DND-41 (cell line): ENCODE measurements at regions not wholly inside any gene's neighbourhood (a gene's known extent, or its start where the extent isn't known, plus 50 kb on each side); places are given as distances from the start of the nearest gene placed in this dataset.

Experiments
- ATAC-seq: fragments of 200-7000 bp; cut with Tn5 transposase; 3 replicates; pipeline ENCODE4 v1.9.1; 2021; ENCODE audit warnings: low read depth; ENCODE audit not compliant: insufficient read depth
- DNase-seq: peaks from one replicate; pipeline ENCODE4 v3.0.0-alpha.2; 2020
- H2AFZ ChIP-seq: 2 replicates; pipeline ENCODE4 v1.6.0; 2012; ENCODE audit warnings: low read depth, low read length
- H3K27ac ChIP-seq: 2 replicates; pipeline ENCODE4 v1.5.1; 2012; ENCODE audit warnings: low read length, inconsistent platforms
- H3K27me3 ChIP-seq: fragments of 200-600 bp; sonication (generic); 2 replicates; pipeline ENCODE4 v1.6.0; 2012; ENCODE audit warnings: low read length, mild to moderate bottlenecking, inconsistent platforms; ENCODE audit not compliant: insufficient read depth, poor library complexity
- H3K36me3 ChIP-seq: 2 replicates; pipeline ENCODE4 v1.5.1; 2012; ENCODE audit warnings: low read length, inconsistent platforms; ENCODE audit not compliant: insufficient read depth
- H3K4me1 ChIP-seq: 2 replicates; pipeline ENCODE4 v1.5.1; 2012; ENCODE audit warnings: mild to moderate bottlenecking, low read length; ENCODE audit not compliant: insufficient read depth
- H3K4me2 ChIP-seq: 2 replicates; pipeline ENCODE4 v1.6.0; 2012; ENCODE audit warnings: mild to moderate bottlenecking, moderate library complexity, low read length, inconsistent platforms; ENCODE audit not compliant: insufficient read depth
- H3K4me3 ChIP-seq, 2 experiments: fragments of 200-600 bp in 1 of 2; shearing (Covaris generic) in 1 of 2; 2 replicates each; pipeline ENCODE4 v1.5.1; 2012 to 2016; ENCODE audit warnings: inconsistent platforms in 2 of 2, low read length in 2 of 2, mild to moderate bottlenecking in 2 of 2, low read depth in 1 of 2, moderate library complexity in 1 of 2
- H3K79me2 ChIP-seq: 2 replicates; pipeline ENCODE4 v1.6.0; 2012; ENCODE audit warnings: low read length, inconsistent platforms; ENCODE audit not compliant: insufficient read depth
- H3K9ac ChIP-seq: 2 replicates; pipeline ENCODE4 v1.6.0; 2012; ENCODE audit warnings: low read depth, mild to moderate bottlenecking, inconsistent platforms, low read length, moderate library complexity
- H3K9me3 ChIP-seq: 2 replicates; pipeline ENCODE4 v1.5.1; 2012; ENCODE audit warnings: low read length, moderate library complexity, mild to moderate bottlenecking, inconsistent platforms; ENCODE audit not compliant: insufficient read depth, severe bottlenecking
- H4K20me1 ChIP-seq: 2 replicates; pipeline ENCODE4 v1.6.0; 2012; ENCODE audit warnings: low read length; ENCODE audit not compliant: insufficient read depth
- CTCF ChIP-seq: IDR thresholded peaks from 2 replicates; pipeline ENCODE4 v1.5.1; 2012; ENCODE audit warnings: borderline replicate concordance, low read length, moderate library complexity, mild to moderate bottlenecking; ENCODE audit not compliant: poor library complexity, severe bottlenecking; ENCODE audit errors: extremely low read depth
- EZH2 ChIP-seq: IDR thresholded peaks from 3 replicates; pipeline ENCODE4 v1.6.1; 2012; ENCODE audit warnings: borderline replicate concordance, low read depth, mild to moderate bottlenecking, moderate library complexity, low read length, inconsistent platforms; ENCODE audit not compliant: severe bottlenecking

GRCh38 chr7:3239291-3239691 is 61.8 kb upstream of the SDK1 start:
- ATAC-seq: no peak
- H3K4me1 ChIP-seq: no peaks in the 10 kb centered on the region
- no peak overlapping the region for H3K4me2 ChIP-seq
- no peaks in the 10 kb centered on the region for H3K9me3 ChIP-seq
- no peaks in the 10 kb centered on the region for H4K20me1 ChIP-seq
- no peak overlapping the region for H3K4me3 ChIP-seq
- TF ChIP-seq EZH2: no peak
- no peak for TF ChIP-seq CTCF
- H3K36me3 ChIP-seq: no peaks in the 10 kb centered on the region
- H3K79me2 ChIP-seq: no peaks in the 10 kb centered on the region
- DNase-seq: no peak
- no peaks in the 10 kb centered on the region for H3K27me3 ChIP-seq
- no peak overlapping the region for H3K9ac ChIP-seq
- H3K27ac ChIP-seq: no peak overlapping the region
- no peak overlapping the region for H2AFZ ChIP-seq

GRCh38 chr7:3240826-3241430 is 60.1 kb upstream of the SDK1 start:
- Histone ChIP-seq H3K4me3 (no peak overlapping the region), H3K79me2 (no peaks in the 10 kb centered on the region), H2AFZ (no peak overlapping the region), H3K27ac (no peak overlapping the region), H3K27me3 (no peaks in the 10 kb centered on the region), H3K36me3 (no peaks in the 10 kb centered on the region), H3K9ac (no peak overlapping the region), H3K4me1 (no peaks in the 10 kb centered on the region), H4K20me1 (no peaks in the 10 kb centered on the region), H3K9me3 (peaks cover 1% of the 10 kb centered on the region), H3K4me2 (no peak overlapping the region)
- TF ChIP-seq CTCF: no peak
- TF ChIP-seq EZH2: no peak
- ATAC-seq (no peak), DNase-seq (no peak)

GRCh38 chr7:3241686-3242258 is 59.3 kb upstream of the SDK1 start:
- H3K79me2 ChIP-seq: no peaks in the 10 kb centered on the region

More at GRCh38 chr7:3241686-3242258, 59.3 kb upstream of the SDK1 start:
- H3K9me3 ChIP-seq: peaks cover 6% of the 10 kb centered on the region
- H3K9ac ChIP-seq: no peak overlapping the region
- H3K27me3 ChIP-seq: no peaks in the 10 kb centered on the region
- H3K36me3 ChIP-seq: no peaks in the 10 kb centered on the region
- no peak overlapping the region for H3K4me3 ChIP-seq
- H3K4me2 ChIP-seq: no peak overlapping the region
- DNase-seq: no peak
- no peaks in the 10 kb centered on the region for H4K20me1 ChIP-seq
- no peak overlapping the region for H2AFZ ChIP-seq
- no peak for ATAC-seq
- TF ChIP-seq EZH2 (no peak), CTCF (no peak)
- H3K27ac ChIP-seq: no peak overlapping the region
- H3K4me1 ChIP-seq: no peaks in the 10 kb centered on the region
